ENCODE measurements at regions not wholly inside any gene's neighbourhood (a gene's known extent, or its start where the extent isn't known, plus 50 kb on each side); places are given as distances from the start of the nearest gene placed in this dataset.

GRCh38 chr9:31629292-31629691 lies 755.2 kb upstream of the ACO1 start:
- TF ChIP-seq CTCF (IDR thresholded peaks at IDR 0.05) (no peak), POLR2A (IDR thresholded peaks at IDR 0.05) (no peak)

All from lower leg skin (tissue), 3 donors.